Fibroblast of mammary gland (primary cell): ENCODE measurements at regions not wholly inside any gene's neighbourhood (a gene's known extent, or its start where the extent isn't known, plus 50 kb on each side); places are given as distances from the start of the nearest gene placed in this dataset.

Experiments
- DNase-seq: peaks from one replicate; pipeline ENCODE4 v3.0.0-alpha.2; 2010; ENCODE audit warnings: low read depth
- H3K4me3 ChIP-seq: 2 replicates; pipeline ENCODE4 v1.5.1; 2011; ENCODE audit warnings: low read depth, mild to moderate bottlenecking, low read length, moderate library complexity; ENCODE audit not compliant: control insufficient read depth
- TF ChIP-seq, protein P1 (sequence below): conservative IDR thresholded peaks from 2 replicates; pipeline ENCODE4 v1.5.1; 2011; ENCODE audit warnings: low read depth, low read length, inconsistent platforms; ENCODE audit not compliant: control insufficient read depth, insufficient read depth

DNA sequence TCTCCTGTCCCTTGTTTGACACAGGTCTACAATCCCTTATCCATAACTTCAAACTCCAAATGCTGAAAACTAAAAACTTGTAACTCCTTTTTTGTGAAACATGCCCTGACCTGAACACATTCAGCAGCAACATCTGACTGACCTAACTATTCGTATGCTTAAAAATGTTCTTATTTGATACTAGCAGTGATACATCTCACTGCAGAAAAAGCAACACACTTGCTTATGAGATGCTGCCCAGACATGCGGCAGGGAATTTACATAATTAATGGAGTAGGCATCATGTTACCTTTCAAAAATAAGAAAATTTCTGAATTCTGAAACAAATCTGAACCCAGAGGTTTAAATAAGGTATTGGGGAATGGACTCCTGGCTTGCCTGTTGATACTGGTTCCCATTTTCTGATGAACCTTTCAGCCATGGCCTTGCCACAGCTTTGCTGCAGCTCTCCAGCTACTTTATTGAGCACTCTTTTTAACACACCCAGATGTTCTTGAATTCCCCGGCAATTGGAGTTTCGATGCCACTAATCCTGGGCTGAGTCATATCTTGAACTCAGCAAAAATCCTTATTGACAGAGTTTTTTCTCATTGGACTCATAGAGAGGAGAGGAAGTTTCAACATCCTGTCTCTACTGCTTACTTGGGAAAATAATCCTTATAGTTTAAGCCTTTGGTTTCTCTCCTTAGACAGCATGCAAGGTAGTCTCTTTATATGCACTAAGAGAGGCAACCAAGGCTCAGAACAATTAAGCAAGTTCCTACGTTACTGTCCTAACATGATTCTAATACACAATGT, 296.6 kb upstream of the LMCD1 start:
- no peak overlapping the region for H3K4me3 ChIP-seq
- peak; percentile 67 for DNase-seq
- TF ChIP-seq, protein P1, sequence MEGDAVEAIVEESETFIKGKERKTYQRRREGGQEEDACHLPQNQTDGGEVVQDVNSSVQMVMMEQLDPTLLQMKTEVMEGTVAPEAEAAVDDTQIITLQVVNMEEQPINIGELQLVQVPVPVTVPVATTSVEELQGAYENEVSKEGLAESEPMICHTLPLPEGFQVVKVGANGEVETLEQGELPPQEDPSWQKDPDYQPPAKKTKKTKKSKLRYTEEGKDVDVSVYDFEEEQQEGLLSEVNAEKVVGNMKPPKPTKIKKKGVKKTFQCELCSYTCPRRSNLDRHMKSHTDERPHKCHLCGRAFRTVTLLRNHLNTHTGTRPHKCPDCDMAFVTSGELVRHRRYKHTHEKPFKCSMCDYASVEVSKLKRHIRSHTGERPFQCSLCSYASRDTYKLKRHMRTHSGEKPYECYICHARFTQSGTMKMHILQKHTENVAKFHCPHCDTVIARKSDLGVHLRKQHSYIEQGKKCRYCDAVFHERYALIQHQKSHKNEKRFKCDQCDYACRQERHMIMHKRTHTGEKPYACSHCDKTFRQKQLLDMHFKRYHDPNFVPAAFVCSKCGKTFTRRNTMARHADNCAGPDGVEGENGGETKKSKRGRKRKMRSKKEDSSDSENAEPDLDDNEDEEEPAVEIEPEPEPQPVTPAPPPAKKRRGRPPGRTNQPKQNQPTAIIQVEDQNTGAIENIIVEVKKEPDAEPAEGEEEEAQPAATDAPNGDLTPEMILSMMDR: no peak

DNA sequence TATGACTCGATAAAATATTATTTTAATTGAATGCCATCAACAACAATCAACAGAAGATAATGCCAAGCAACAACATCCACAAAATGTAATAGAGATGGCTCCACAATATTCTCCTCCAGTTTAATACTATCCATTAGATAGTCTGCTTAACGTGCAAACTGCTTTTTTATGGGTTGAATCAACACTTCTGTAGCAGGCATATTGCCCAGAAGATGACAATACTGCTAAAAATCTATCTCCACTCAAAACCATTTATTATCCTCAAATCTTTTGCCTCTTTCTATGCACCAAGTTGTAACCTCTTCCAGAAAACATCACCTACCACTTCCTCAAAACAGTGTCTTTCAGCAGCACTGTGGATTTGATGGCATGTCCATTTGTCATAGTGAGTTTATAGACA, 295.7 kb upstream of the LMCD1 start:
- no peak for DNase-seq
- TF ChIP-seq, protein P1: no peak
- no peak overlapping the region for H3K4me3 ChIP-seq

DNA sequence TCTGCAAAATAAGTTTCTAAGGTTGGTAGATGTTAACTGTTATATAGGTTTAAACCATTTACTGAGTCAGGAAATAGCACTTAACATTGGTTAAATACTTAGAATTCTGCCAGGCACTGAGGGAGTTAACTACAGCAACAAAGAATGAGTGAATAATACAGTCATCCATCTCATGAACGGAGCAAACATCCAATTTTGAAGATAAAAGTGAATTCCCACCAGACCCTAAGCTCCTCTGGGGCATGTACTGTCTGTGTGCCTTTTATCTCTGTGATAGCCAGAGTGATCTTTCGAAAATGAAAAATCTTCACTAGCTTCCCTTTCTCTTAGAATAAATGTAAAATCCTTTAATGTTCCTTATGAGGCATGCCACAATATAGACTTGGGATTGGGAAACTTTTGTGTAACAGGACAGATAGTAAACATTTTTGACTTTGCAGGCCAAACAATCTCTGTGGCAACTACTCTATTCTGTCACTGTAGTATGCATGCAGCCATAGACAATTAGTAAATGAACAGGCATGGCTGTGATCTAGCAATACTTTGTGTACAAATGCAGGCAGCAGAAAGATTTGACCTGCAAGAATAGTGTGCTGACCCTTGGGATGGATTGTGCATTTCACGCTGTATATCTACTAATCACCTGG, 294.5 kb upstream of the LMCD1 start:
- H3K4me3 ChIP-seq: no peak overlapping the region
- TF ChIP-seq, protein P1: no peak
- DNase-seq: no peak

DNA sequence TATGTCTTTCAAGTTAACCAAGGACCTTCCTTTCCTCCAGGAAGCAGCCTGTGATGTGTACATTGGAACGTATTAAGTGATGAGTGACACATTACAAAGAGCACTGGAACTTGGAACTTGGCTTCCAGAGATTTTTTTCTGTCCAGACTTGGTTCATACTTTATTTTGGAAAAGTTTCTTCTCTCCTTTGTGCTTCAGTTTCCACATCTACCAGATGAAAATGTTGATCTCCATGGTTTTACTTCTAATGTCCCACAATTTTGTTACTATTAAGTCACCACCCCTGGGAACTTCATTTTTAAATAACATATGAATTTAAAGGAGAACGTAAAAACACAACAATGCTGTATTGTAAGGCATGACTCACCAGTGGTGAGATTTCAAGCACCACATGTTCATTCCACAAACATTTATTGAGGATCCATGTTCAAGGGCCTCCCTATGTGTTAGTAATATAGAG, 290.7 kb upstream of the LMCD1 start:
- peak; percentile 66 for DNase-seq
- no peak overlapping the region for H3K4me3 ChIP-seq
- TF ChIP-seq, protein P1: no peak

DNA sequence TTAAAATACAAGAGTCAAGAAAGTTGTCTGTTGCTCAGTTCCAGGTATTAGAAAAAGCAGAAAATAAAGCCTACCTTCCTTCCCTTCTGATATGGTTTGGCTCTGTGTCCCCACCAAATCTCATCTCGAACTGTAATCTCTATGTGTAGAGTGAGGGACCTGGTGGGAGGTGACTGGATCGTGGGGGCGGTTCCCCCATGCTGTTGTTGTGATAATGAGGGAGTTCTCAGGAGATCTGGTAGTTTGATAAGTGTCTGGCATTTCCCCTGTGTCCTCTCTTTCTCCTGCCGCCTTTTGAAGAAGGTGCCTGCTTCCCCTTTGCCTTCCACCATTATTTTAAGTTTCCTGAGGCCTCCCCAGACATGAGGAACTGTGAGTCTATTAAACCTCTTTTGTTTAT, 288.8 kb upstream of the LMCD1 start:
- no peak overlapping the region for H3K4me3 ChIP-seq
- TF ChIP-seq, protein P1: no peak
- no peak for DNase-seq

DNA sequence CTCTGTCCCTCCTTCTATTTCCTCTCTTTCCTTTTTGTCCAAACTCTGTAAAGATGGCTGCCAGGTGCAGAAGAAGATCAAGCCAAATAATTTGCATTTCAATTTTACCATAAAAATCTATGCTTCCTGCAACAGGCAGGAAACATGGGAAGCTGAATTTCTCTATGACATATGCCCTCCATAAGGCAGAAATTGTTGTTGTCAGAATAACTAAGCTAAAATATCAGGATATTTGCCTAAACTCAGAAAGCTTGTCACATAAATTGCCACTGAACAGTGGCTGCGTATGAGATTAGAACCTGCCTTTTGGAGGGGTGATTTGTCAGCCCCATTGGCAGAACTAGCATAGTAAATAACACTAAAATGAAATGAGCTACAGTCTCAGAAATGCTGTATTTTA, 288.3 kb upstream of the LMCD1 start:
- no peak overlapping the region for H3K4me3 ChIP-seq
- TF ChIP-seq, protein P1: no peak
- no peak for DNase-seq

DNA sequence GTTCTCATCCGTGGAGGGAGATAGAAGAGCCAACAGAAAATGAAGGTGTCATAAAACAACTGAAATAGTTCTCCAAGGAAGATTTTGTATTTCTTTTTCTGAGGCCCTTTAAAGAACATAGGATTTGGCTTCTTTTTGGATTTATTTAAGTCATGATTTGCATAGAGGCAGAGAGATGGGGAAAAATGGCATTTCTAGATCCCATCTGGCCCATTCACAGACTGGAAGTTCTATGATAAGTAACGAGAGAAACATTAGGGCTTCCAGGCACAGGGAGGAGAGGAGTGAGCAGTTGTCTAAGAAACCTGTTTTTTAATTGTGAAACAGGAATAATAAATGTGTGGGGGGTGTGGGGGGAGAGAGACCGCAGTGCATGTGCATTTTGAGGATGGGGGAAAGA, 285.8 kb upstream of the LMCD1 start:
- no peak for DNase-seq
- no peak overlapping the region for H3K4me3 ChIP-seq
- TF ChIP-seq, protein P1: no peak
